PC-3 (cell line): ENCODE measurements at regions not wholly inside any gene's neighbourhood (a gene's known extent, or its start where the extent isn't known, plus 50 kb on each side); places are given as distances from the start of the nearest gene placed in this dataset.

Experiments
- ATAC-seq: fragments of 200-7000 bp; cut with Tn5 transposase; 2 replicates; pipeline ENCODE4 v1.9.1; 2020; ENCODE audit warnings: mild to moderate bottlenecking, moderate library complexity
- BruUV-seq: library from RNA; stranded (reverse); fragments of 400-500 nt; replicated peaks from 2 replicates; lab custom pipeline; 2021; lab: Mats Ljungman, UMichigan
- CTCF ChIA-PET: fragments of 300-600 bp; sonication (Branson Sonifier 250); formaldehyde crosslinking; loops from one replicate; lab custom pipeline; 2022; ENCODE audit warnings: antibody characterized with exemption; lab: Charles Lee
- POLR2A ChIA-PET: fragments of 300-600 bp; sonication (Branson Sonifier 250); formaldehyde crosslinking; loops from one replicate; lab custom pipeline; 2022; ENCODE audit warnings: antibody characterized with exemption; ENCODE audit not compliant: unreplicated experiment; lab: Charles Lee
- DNase-seq: peaks from one replicate; pipeline ENCODE4 v3.0.0-alpha.2; 2015
- H2AFZ ChIP-seq: fragments of 300-600 bp; sonication (generic); 2 replicates; pipeline ENCODE4 v1.6.0; 2016; ENCODE audit warnings: antibody characterized with exemption, low read length
- H3F3A ChIP-seq: fragments of 300-600 bp; sonication (generic); one replicate; pipeline ENCODE4 v1.6.0; 2017; ENCODE audit warnings: antibody characterized with exemption, low read length, control low read depth, mild to moderate bottlenecking; ENCODE audit not compliant: unreplicated experiment
- H3K27ac ChIP-seq: fragments of 300-600 bp; sonication (generic); 2 replicates; pipeline ENCODE4 v1.5.1; 2016; ENCODE audit warnings: mild to moderate bottlenecking, low read length
- H3K27me3 ChIP-seq: fragments of 300-600 bp; sonication (generic); 2 replicates; pipeline ENCODE4 v1.6.1; 2016; ENCODE audit warnings: low read length, mixed read lengths
- H3K36me3 ChIP-seq: fragments of 300-600 bp; sonication (generic); 2 replicates; pipeline ENCODE4 v1.6.1; 2016; ENCODE audit warnings: low read depth, mixed run types, low read length, mixed read lengths
- H3K4me1 ChIP-seq: fragments of 300-600 bp; sonication (generic); 2 replicates; pipeline ENCODE4 v1.5.1; 2016; ENCODE audit warnings: low read length; ENCODE audit not compliant: insufficient read depth
- H3K4me2 ChIP-seq: fragments of 300-600 bp; sonication (generic); 2 replicates; pipeline ENCODE4 v1.6.0; 2016; ENCODE audit warnings: low read length
- H3K4me3 ChIP-seq: fragments of 300-600 bp; sonication (generic); 2 replicates; pipeline ENCODE4 v1.5.1; 2016; ENCODE audit warnings: mild to moderate bottlenecking, low read length, mixed read lengths
- H3K79me2 ChIP-seq: fragments of 300-600 bp; sonication (generic); 2 replicates; pipeline ENCODE4 v1.6.1; 2017; ENCODE audit warnings: low read length, mixed read lengths
- H3K9ac ChIP-seq: fragments of 300-600 bp; sonication (generic); 2 replicates; pipeline ENCODE4 v1.6.0; 2016; ENCODE audit warnings: mild to moderate bottlenecking, low read length
- H3K9me2 ChIP-seq: fragments of 300-600 bp; sonication (generic); replicated peaks from 2 replicates; pipeline ENCODE4 v1.6.1; 2016; ENCODE audit warnings: mixed run types, low read length, mixed read lengths
- H3K9me3 ChIP-seq: fragments of 300-600 bp; sonication (generic); 2 replicates; pipeline ENCODE4 v1.6.1; 2016; ENCODE audit warnings: low read length, mixed read lengths
- H4K20me1 ChIP-seq: fragments of 300-600 bp; sonication (generic); 2 replicates; pipeline ENCODE4 v1.6.1; 2016; ENCODE audit warnings: low read length, mixed read lengths
- CTCF ChIP-seq: fragments of 300-600 bp; sonication (generic); conservative IDR thresholded peaks from 2 replicates; pipeline ENCODE4 v1.5.1; 2017; ENCODE audit warnings: antibody characterized with exemption, low read depth, mild to moderate bottlenecking, low read length
- EZH2 ChIP-seq: fragments of 300-600 bp; sonication (generic); IDR thresholded peaks from one replicate; pipeline ENCODE4 v1.6.1; 2017; ENCODE audit warnings: antibody characterized with exemption, mild to moderate bottlenecking, low read length; ENCODE audit not compliant: unreplicated experiment
- EZH2phosphoT487 ChIP-seq: fragments of 300-600 bp; sonication (generic); IDR thresholded peaks from 2 replicates; pipeline ENCODE4 v1.6.1; 2018; ENCODE audit warnings: mild to moderate bottlenecking, antibody characterized with exemption, low read length, borderline replicate concordance
- intact Hi-C: fragments of 100-400 bp; cut with micrococcal nuclease; formaldehyde crosslinking; loops from 2 replicates; pipeline ENCODE4 v1.9.0; 2023

- H3K9ac ChIP-seq, result no peak overlapping the region
- no peak overlapping the region for H2AFZ ChIP-seq
- CTCF ChIA-PET, result no interaction called here
- H3K79me2 ChIP-seq, result no peaks in the 10 kb centered on the region
- H3K4me2 ChIP-seq, result no peak overlapping the region
- TF ChIP-seq EZH2 (no peak), EZH2phosphoT487 (no peak), CTCF (no peak)
- no peak overlapping the region for H3K27ac ChIP-seq
- POLR2A ChIA-PET, result no interaction called here
- DNase-seq (no peak), ATAC-seq (no peak)
- no peaks in the 10 kb centered on the region for H3K9me2 ChIP-seq
- H3K27me3 ChIP-seq, result no peaks in the 10 kb centered on the region
- H4K20me1 ChIP-seq, result no peaks in the 10 kb centered on the region
- H3K4me3 ChIP-seq, result no peak overlapping the region
- no peaks in the 10 kb centered on the region for H3K9me3 ChIP-seq
- no peaks in the 10 kb centered on the region for H3K36me3 ChIP-seq
- no peaks in the 10 kb centered on the region for H3F3A ChIP-seq
- intact Hi-C loops, result no loop called here
- peaks cover 9% of the 10 kb centered on the region; the same call in 1 of the 2 replicates for H3K4me1 ChIP-seq
- BruUV-seq, result no TSS peak
These were observed 91.0 kb downstream of the PXDC1 start for GRCh38 chr6:3660473-3660872.

GRCh38 chr6:3659748-3660147, 91.8 kb downstream of the PXDC1 start:
- H3K4me1 ChIP-seq, result peaks cover 4% of the 10 kb centered on the region; the same call in 1 of the 2 replicates
- TF ChIP-seq EZH2phosphoT487 (no peak), CTCF (no peak), EZH2 (no peak)
- H3K4me2 ChIP-seq, result no peak overlapping the region
- no peak overlapping the region for H3K9ac ChIP-seq
- H3K9me2 ChIP-seq, result no peaks in the 10 kb centered on the region
- ChIA-PET POLR2A (no interaction called here), CTCF (no interaction called here)
- H3K36me3 ChIP-seq, result no peaks in the 10 kb centered on the region
- H3K79me2 ChIP-seq, result no peaks in the 10 kb centered on the region
- H3K27me3 ChIP-seq, result no peaks in the 10 kb centered on the region
- no peak overlapping the region for H3K4me3 ChIP-seq
- intact Hi-C loops, result no loop called here
- no peaks in the 10 kb centered on the region for H3F3A ChIP-seq
- ATAC-seq, result no peak
- H2AFZ ChIP-seq, result no peak overlapping the region
- no TSS peak for BruUV-seq
- no peaks in the 10 kb centered on the region for H3K9me3 ChIP-seq
- DNase-seq, result no peak
- no peak overlapping the region for H3K27ac ChIP-seq
- H4K20me1 ChIP-seq, result no peaks in the 10 kb centered on the region

GRCh38 chr6:3656076-3656475, 95.4 kb downstream of the PXDC1 start:
- no peak overlapping the region for H3K9ac ChIP-seq
- TF ChIP-seq EZH2 (no peak), EZH2phosphoT487 (no peak), CTCF (no peak)
- H3K9me3 ChIP-seq, result no peaks in the 10 kb centered on the region
- POLR2A ChIA-PET, result no interaction called here
- no peaks in the 10 kb centered on the region for H3K4me1 ChIP-seq
- intact Hi-C loops, result no loop called here
- BruUV-seq, result no TSS peak
- no peaks in the 10 kb centered on the region for H3F3A ChIP-seq
- H3K27ac ChIP-seq, result no peak overlapping the region
- no peak for ATAC-seq
- CTCF ChIA-PET, result no interaction called here
- no peaks in the 10 kb centered on the region for H3K36me3 ChIP-seq
- no peak for DNase-seq
- H3K9me2 ChIP-seq, result no peaks in the 10 kb centered on the region
- H3K27me3 ChIP-seq, result no peaks in the 10 kb centered on the region
- no peak overlapping the region for H2AFZ ChIP-seq
- H3K4me2 ChIP-seq, result no peak overlapping the region
- no peaks in the 10 kb centered on the region for H3K79me2 ChIP-seq
- H3K4me3 ChIP-seq, result no peak overlapping the region
- H4K20me1 ChIP-seq, result no peaks in the 10 kb centered on the region
